ENCODE measurements at regions not wholly inside any gene's neighbourhood (a gene's known extent, or its start where the extent isn't known, plus 50 kb on each side); places are given as distances from the start of the nearest gene placed in this dataset.

DNA sequence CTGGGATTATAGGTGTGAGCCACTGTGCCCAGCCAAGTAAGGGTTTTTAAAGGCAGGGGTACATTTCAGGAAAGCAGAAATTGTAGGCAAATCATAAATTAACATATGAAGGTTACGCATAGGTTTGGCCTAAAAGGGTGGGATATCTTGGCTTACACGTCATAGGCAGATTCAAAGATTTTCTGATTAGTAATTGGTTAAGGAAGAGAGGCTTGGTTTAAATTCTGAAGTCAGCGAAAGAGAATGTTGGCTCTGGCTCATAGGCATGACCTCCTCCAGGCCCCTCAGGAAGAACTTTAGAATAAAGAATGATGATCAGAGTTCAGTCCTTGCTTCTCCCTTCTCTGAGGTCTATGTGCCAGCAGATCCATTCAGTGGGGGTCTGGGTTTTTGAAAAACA is 124.8 kb upstream of the RBBP6 start:
- no peaks in the 10 kb centered on the region for H3K9me3 ChIP-seq (ENCODE audit: control insufficient read depth, insufficient read depth, low read length)
- no peak overlapping the region for H3K9ac ChIP-seq (ENCODE audit: low read depth, low read length)
- no peaks in the 10 kb centered on the region for H3K27me3 ChIP-seq (ENCODE audit: control insufficient read depth, insufficient read depth, low read length)
- H3K4me1 ChIP-seq (ENCODE audit: control insufficient read depth, insufficient read depth, low read length), result peaks cover 7% of the 10 kb centered on the region
- no peak overlapping the region for H3K4me3 ChIP-seq (ENCODE audit: low read depth, low read length)
- H3K36me3 ChIP-seq (ENCODE audit: control insufficient read depth, insufficient read depth, low read length), result no peaks in the 10 kb centered on the region

- Histone ChIP-seq H3K9me3 (ENCODE audit: control insufficient read depth, insufficient read depth, low read length) (no peaks in the 10 kb centered on the region), H3K4me3 (ENCODE audit: low read depth, low read length) (no peak overlapping the region), H3K27me3 (ENCODE audit: control insufficient read depth, insufficient read depth, low read length) (no peaks in the 10 kb centered on the region), H3K36me3 (ENCODE audit: control insufficient read depth, insufficient read depth, low read length) (no peaks in the 10 kb centered on the region), H3K4me1 (ENCODE audit: control insufficient read depth, insufficient read depth, low read length) (peaks cover 11% of the 10 kb centered on the region), H3K9ac (ENCODE audit: low read depth, low read length) (no peak overlapping the region)
Observed at GRCh38 chr16:24418733-24419132, 120.6 kb upstream of the RBBP6 start.

GRCh38 chr16:24423312-24423711 is 116.1 kb upstream of the RBBP6 start:
- Histone ChIP-seq H3K9me3 (ENCODE audit: control insufficient read depth, insufficient read depth, low read length) (no peaks in the 10 kb centered on the region), H3K36me3 (ENCODE audit: control insufficient read depth, insufficient read depth, low read length) (no peaks in the 10 kb centered on the region), H3K9ac (ENCODE audit: low read depth, low read length) (no peak overlapping the region), H3K27me3 (ENCODE audit: control insufficient read depth, insufficient read depth, low read length) (no peaks in the 10 kb centered on the region), H3K4me1 (ENCODE audit: control insufficient read depth, insufficient read depth, low read length) (peaks cover 11% of the 10 kb centered on the region), H3K4me3 (ENCODE audit: low read depth, low read length) (no peak overlapping the region)

GRCh38 chr16:24424364-24424763 is 115.0 kb upstream of the RBBP6 start:
- Histone ChIP-seq H3K9ac (ENCODE audit: low read depth, low read length) (no peak overlapping the region), H3K9me3 (ENCODE audit: control insufficient read depth, insufficient read depth, low read length) (no peaks in the 10 kb centered on the region), H3K27me3 (ENCODE audit: control insufficient read depth, insufficient read depth, low read length) (no peaks in the 10 kb centered on the region), H3K4me3 (ENCODE audit: low read depth, low read length) (no peak overlapping the region), H3K36me3 (ENCODE audit: control insufficient read depth, insufficient read depth, low read length) (no peaks in the 10 kb centered on the region), H3K4me1 (ENCODE audit: control insufficient read depth, insufficient read depth, low read length) (peaks cover 7% of the 10 kb centered on the region)

DNA sequence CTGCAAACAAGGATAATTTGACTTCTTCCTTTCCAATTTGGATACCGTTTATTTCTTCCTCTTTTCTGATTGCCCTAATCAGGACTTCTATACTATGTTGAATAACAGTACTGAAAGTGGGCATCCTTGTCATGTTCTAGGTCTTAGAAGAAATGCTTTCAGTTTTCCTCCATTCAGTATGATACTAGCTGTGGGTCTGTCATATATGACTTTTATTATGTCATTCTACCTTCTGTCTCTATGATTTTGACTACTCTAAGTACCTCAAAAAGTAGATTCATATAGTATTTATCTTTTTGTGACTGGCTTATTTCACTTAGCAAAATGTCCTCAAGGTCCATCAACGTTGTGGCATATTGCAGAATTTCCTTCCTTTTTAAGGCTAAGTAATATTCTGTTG is 111.5 kb upstream of the RBBP6 start:
- Histone ChIP-seq H3K4me1 (ENCODE audit: control insufficient read depth, insufficient read depth, low read length) (peaks cover 3% of the 10 kb centered on the region), H3K27me3 (ENCODE audit: control insufficient read depth, insufficient read depth, low read length) (no peaks in the 10 kb centered on the region), H3K36me3 (ENCODE audit: control insufficient read depth, insufficient read depth, low read length) (no peaks in the 10 kb centered on the region), H3K9me3 (ENCODE audit: control insufficient read depth, insufficient read depth, low read length) (no peaks in the 10 kb centered on the region), H3K4me3 (ENCODE audit: low read depth, low read length) (no peak overlapping the region), H3K9ac (ENCODE audit: low read depth, low read length) (no peak overlapping the region)

DNA sequence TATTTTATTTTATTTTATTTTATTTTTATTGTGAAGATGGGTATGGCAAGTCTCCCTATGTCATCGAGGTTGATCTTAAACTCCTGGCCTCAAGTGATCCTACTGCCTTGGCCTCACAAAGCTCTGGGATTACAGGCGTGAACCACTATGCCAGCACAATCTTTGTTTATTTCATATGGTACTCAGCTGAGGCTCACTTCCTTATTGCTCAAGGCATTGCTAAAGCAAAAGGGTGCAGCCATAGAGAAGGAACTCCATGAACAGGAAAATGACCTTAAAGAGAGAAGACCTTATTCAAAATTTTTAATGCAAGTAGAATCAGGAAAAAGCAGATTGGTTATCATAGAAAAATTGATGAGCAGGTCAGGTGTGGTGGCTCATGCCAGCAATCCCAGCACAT is 110.6 kb upstream of the RBBP6 start:
- Histone ChIP-seq H3K36me3 (ENCODE audit: control insufficient read depth, insufficient read depth, low read length) (no peaks in the 10 kb centered on the region), H3K9ac (ENCODE audit: low read depth, low read length) (no peak overlapping the region), H3K4me1 (ENCODE audit: control insufficient read depth, insufficient read depth, low read length) (peaks cover 4% of the 10 kb centered on the region), H3K4me3 (ENCODE audit: low read depth, low read length) (no peak overlapping the region), H3K9me3 (ENCODE audit: control insufficient read depth, insufficient read depth, low read length) (no peaks in the 10 kb centered on the region), H3K27me3 (ENCODE audit: control insufficient read depth, insufficient read depth, low read length) (no peaks in the 10 kb centered on the region)

- Histone ChIP-seq H3K9ac (ENCODE audit: low read depth, low read length) (no peak overlapping the region), H3K9me3 (ENCODE audit: control insufficient read depth, insufficient read depth, low read length) (no peaks in the 10 kb centered on the region), H3K27me3 (ENCODE audit: control insufficient read depth, insufficient read depth, low read length) (no peaks in the 10 kb centered on the region), H3K4me1 (ENCODE audit: control insufficient read depth, insufficient read depth, low read length) (peaks cover 7% of the 10 kb centered on the region), H3K4me3 (ENCODE audit: low read depth, low read length) (no peak overlapping the region), H3K36me3 (ENCODE audit: control insufficient read depth, insufficient read depth, low read length) (no peaks in the 10 kb centered on the region)
Observed at GRCh38 chr16:24430954-24431760, 108.2 kb upstream of the RBBP6 start.

DNA sequence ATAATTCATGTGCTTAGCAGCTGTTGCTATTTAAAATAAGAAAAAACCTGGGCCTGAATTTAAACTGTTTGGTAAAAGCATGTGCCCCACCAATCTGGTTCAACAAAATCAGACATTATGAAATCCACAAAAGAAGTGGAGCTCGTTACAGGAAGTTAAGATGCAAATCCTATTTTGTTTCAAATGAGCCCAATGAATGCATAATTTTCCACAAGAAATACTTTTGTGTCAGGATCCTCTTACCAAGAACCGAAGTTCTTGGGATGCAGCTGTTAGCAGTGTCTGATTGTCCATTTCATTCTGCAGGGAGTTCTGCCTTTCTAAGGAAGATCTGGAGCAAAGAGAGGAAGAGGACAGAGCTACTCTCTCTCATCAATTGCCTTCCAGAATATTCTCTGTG is 105.7 kb upstream of the RBBP6 start:
- H3K36me3 ChIP-seq (ENCODE audit: control insufficient read depth, insufficient read depth, low read length), result no peaks in the 10 kb centered on the region
- H3K27me3 ChIP-seq (ENCODE audit: control insufficient read depth, insufficient read depth, low read length), result no peaks in the 10 kb centered on the region
- peaks cover 7% of the 10 kb centered on the region for H3K4me1 ChIP-seq (ENCODE audit: control insufficient read depth, insufficient read depth, low read length)
- no peaks in the 10 kb centered on the region for H3K9me3 ChIP-seq (ENCODE audit: control insufficient read depth, insufficient read depth, low read length)
- H3K9ac ChIP-seq (ENCODE audit: low read depth, low read length), result no peak overlapping the region
- no peak overlapping the region for H3K4me3 ChIP-seq (ENCODE audit: low read depth, low read length)

GRCh38 chr16:24440306-24440705 is 99.1 kb upstream of the RBBP6 start:
- Histone ChIP-seq H3K27me3 (ENCODE audit: control insufficient read depth, insufficient read depth, low read length) (no peaks in the 10 kb centered on the region), H3K9me3 (ENCODE audit: control insufficient read depth, insufficient read depth, low read length) (peaks cover 11% of the 10 kb centered on the region), H3K9ac (ENCODE audit: low read depth, low read length) (no peak overlapping the region)

GRCh38 chr16:24442631-24443030 is 96.7 kb upstream of the RBBP6 start:
- H3K9me3 ChIP-seq (ENCODE audit: control insufficient read depth, insufficient read depth, low read length), result peaks cover 11% of the 10 kb centered on the region
- no peaks in the 10 kb centered on the region for H3K27me3 ChIP-seq (ENCODE audit: control insufficient read depth, insufficient read depth, low read length)
- H3K4me3 ChIP-seq (ENCODE audit: low read depth, low read length), result no peak overlapping the region
- no peaks in the 10 kb centered on the region for H3K36me3 ChIP-seq (ENCODE audit: control insufficient read depth, insufficient read depth, low read length)
- H3K4me1 ChIP-seq (ENCODE audit: control insufficient read depth, insufficient read depth, low read length), result peaks cover 5% of the 10 kb centered on the region
- H3K9ac ChIP-seq (ENCODE audit: low read depth, low read length), result no peak overlapping the region

More at GRCh38 chr16:24440306-24440705, 99.1 kb upstream of the RBBP6 start:
- Histone ChIP-seq H3K4me1 (ENCODE audit: control insufficient read depth, insufficient read depth, low read length) (peaks cover 5% of the 10 kb centered on the region), H3K36me3 (ENCODE audit: control insufficient read depth, insufficient read depth, low read length) (no peaks in the 10 kb centered on the region), H3K4me3 (ENCODE audit: low read depth, low read length) (no peak overlapping the region)

DNA sequence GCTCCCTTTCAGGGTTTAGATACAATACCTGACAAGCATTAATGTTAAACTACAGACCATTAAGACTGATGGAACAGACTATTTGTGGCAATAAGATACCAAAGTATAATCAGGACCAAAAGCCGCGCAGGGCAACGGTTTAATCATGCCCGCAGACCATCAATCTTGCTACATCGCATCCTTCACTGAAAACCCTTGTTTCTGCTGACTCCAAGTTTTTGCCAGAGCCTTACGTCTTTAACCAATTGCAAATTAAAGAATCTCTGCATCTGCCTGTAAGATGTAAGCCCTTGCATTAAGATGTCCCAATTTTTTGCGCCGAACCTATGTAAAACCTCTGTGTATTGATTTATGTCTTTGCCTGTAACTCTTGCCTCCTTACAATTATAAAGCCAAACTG is 94.2 kb upstream of the RBBP6 start:
- Histone ChIP-seq H3K4me1 (ENCODE audit: control insufficient read depth, insufficient read depth, low read length) (peaks cover 5% of the 10 kb centered on the region), H3K9me3 (ENCODE audit: control insufficient read depth, insufficient read depth, low read length) (peaks cover 11% of the 10 kb centered on the region), H3K36me3 (ENCODE audit: control insufficient read depth, insufficient read depth, low read length) (no peaks in the 10 kb centered on the region), H3K9ac (ENCODE audit: low read depth, low read length) (no peak overlapping the region), H3K27me3 (ENCODE audit: control insufficient read depth, insufficient read depth, low read length) (no peaks in the 10 kb centered on the region), H3K4me3 (ENCODE audit: low read depth, low read length) (no peak overlapping the region)

DNA sequence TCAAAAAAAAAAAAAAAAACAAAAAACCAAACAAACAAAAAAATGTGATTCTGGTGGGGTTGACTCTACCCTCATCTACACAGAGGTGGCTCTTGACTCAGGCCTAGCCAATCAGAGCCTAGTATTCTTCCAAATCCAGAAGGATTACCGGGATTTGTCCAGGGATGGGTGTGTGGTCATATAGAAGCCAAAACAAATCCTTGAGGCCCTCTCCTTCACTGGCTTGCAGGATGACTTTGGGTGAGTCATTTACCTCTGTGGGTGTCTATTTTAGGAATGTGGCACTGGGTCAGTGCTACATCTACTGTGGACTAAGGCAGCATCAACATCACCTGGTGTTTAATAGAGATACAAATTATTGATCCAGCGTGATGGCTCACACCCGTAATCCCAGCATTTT is 93.2 kb upstream of the RBBP6 start:
- Histone ChIP-seq H3K4me1 (ENCODE audit: control insufficient read depth, insufficient read depth, low read length) (peaks cover 5% of the 10 kb centered on the region), H3K9me3 (ENCODE audit: control insufficient read depth, insufficient read depth, low read length) (peaks cover 11% of the 10 kb centered on the region), H3K36me3 (ENCODE audit: control insufficient read depth, insufficient read depth, low read length) (no peaks in the 10 kb centered on the region), H3K4me3 (ENCODE audit: low read depth, low read length) (no peak overlapping the region), H3K9ac (ENCODE audit: low read depth, low read length) (no peak overlapping the region), H3K27me3 (ENCODE audit: control insufficient read depth, insufficient read depth, low read length) (no peaks in the 10 kb centered on the region)

All from iPS-15b (cell line).